Panc1 (cell line): ENCODE measurements at regions not wholly inside any gene's neighbourhood (a gene's known extent, or its start where the extent isn't known, plus 50 kb on each side); places are given as distances from the start of the nearest gene placed in this dataset.

Experiments
- SIN3A ChIP-seq: IDR thresholded peaks from 2 replicates; pipeline ENCODE4 v1.6.1; 2012; ENCODE audit warnings: low read depth, mild to moderate bottlenecking, low read length, moderate library complexity, borderline replicate concordance; ENCODE audit not compliant: insufficient read depth
- TCF7L2 ChIP-seq: IDR thresholded peaks from 2 replicates; pipeline ENCODE4 v1.6.1; 2011; ENCODE audit warnings: mild to moderate bottlenecking, low read depth, low read length, inconsistent platforms
- TF ChIP-seq, protein P1 (sequence below): fragments of 450-650 bp; IDR thresholded peaks from 2 replicates; pipeline ENCODE4 v1.5.1; 2017; ENCODE audit warnings: mild to moderate bottlenecking

DNA sequence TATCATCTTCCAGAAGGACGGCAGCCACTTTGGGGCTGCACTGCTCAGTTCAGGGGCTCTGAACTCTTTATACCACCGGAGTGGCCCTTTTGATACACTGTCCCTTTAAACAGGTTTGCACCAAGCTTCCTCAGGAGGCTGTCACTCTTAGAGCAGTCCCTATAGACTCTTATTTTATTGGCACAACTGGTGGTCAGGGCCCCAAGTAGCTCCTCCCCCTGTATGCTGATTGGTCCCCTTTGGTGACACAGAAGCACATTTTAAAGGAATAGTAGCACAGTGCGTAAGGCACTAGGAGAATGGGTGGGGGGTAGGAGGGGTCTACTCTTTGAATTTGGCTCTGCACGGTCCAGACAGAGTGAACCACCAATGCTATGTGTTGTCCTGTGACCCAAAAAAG lies 122.6 kb upstream of the MLN start:
- no peak for TF ChIP-seq SIN3A
- TF ChIP-seq, protein P1, sequence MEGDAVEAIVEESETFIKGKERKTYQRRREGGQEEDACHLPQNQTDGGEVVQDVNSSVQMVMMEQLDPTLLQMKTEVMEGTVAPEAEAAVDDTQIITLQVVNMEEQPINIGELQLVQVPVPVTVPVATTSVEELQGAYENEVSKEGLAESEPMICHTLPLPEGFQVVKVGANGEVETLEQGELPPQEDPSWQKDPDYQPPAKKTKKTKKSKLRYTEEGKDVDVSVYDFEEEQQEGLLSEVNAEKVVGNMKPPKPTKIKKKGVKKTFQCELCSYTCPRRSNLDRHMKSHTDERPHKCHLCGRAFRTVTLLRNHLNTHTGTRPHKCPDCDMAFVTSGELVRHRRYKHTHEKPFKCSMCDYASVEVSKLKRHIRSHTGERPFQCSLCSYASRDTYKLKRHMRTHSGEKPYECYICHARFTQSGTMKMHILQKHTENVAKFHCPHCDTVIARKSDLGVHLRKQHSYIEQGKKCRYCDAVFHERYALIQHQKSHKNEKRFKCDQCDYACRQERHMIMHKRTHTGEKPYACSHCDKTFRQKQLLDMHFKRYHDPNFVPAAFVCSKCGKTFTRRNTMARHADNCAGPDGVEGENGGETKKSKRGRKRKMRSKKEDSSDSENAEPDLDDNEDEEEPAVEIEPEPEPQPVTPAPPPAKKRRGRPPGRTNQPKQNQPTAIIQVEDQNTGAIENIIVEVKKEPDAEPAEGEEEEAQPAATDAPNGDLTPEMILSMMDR, result no peak
- no peak for TF ChIP-seq TCF7L2
